DMS153 treated with DMSO at 0.1 percent for 48 hours (cell line): ENCODE measurements at regions not wholly inside any gene's neighbourhood (a gene's known extent, or its start where the extent isn't known, plus 50 kb on each side); places are given as distances from the start of the nearest gene placed in this dataset.
A peak's percentile ranks its signal among the peaks of the same experiment; 100 is the strongest.
"Not testable (repeated sequence)": the region's sequence is repeated elsewhere in the genome, so short reads cannot be mapped to it uniquely, and the experiment has no call there.

ENCODE experiments used
- DNase-seq: peaks from one replicate; lab custom pipeline; 2025; ENCODE audit not compliant: unreplicated experiment; lab: John Stamatoyannopoulos, UW

DNA sequence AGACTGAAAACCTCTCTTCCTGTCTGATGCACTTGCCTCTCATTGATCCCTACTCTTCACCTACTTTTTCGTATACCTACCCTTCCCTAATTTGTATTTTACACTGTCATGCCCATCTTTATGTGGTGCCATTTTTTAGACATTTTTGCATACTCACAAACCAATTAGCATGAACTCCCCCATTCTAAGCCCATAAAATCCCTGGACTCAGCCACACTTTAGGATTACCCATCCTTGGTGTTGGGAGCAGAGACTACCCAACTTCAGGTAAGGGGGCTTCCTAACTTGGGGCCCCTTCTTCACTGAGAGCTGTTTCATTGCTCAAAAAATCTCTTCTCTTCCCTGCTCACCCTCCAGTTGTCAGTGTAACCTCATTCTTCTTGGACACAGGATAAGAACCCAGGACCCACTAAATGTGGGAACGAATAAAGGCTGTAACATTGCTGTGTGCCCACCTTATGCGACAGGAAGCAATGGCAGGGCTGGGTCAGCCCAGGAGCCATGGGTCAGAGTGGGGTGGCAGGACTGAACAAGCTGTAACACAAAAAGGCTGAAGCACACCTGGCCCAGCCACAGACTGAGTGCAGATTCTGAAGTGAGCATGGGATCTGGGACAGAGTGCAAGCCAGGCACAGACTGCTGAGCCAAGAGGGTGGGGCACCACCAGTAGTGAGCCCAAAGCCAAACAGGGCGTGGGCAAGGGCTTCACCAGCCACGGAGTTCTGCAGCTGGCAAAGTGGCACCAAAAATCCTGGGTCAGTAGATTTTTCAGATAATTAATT, 789.1 kb upstream of the HS3ST5 start:
- no peak for DNase-seq

DNA sequence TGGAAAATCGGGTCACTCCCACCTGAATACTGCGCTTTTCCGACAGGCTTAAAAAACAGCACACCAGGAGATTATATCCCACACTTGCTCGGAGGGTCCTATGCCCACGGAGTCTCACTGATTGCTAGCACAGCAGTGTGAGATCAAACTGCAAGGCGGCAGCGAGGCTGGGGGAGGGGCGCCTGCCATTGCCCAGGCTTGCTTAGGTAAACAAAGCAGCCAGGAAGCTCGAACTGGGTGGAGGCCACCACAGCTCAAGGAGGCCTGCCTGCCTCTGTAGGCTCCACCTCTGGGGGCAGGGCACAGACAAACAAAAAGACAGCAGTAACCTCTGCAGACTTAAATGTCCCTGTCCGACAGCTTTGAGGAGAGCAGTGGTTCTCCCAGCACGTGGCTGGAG, 778.7 kb upstream of the HS3ST5 start:
- not testable (repeated sequence) for DNase-seq

DNA sequence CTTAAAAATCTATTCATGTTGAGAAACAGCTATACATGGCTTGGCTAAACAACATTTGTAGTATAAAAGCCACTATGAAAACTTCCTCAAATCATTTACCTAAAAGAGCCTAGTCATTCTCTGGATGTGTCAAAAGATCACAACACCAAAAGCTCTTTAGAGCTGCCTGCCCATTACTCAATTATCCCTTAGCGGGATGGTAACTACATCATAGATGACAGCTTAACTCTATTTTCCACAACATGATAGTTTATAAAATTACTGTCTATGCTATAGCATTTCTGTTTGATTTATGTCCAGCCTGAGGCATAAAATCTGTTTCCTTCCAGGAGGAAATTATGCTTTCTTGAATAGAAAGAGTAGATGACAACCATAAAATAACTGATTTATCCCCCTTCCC, 777.6 kb upstream of the HS3ST5 start:
- DNase-seq = no peak

DNA sequence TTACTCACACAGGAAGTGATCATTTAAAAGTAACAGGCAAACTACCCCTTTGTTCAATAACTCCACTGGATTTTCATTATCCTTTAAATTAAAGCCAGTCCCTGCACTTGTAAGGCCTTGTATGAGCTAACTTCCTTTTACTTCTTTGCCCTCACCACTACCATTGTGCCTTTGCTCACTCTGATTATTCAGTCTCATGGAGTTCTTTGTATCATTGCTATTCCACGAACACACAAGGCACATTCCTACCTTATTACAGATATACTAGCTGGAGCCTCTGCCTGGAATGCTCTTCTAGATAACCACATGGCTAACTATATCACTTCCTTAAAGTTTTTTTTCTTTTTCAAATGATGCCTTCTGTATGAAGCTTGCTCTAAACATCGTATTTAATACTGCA, 748.6 kb upstream of the HS3ST5 start:
- no peak for DNase-seq

DNA sequence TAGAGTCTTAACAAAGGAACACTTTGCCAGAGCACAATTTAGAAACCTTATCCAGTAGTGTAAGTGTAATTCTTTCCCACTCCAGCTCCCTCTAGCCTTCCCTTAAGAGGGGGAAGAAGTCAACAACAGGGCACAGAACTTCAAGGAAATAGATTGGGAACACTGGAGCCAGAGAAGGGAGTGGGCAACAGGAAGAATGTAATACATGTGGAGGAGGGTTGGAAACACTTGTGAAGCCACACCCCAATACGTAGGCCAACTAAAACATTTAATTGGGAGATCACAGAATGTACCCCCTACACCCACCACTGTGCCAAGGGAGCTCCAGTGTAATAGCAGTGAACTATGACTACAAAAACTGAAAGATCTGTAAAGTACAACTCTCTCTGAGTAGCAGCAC, 735.7 kb upstream of the HS3ST5 start:
- no peak for DNase-seq

DNA sequence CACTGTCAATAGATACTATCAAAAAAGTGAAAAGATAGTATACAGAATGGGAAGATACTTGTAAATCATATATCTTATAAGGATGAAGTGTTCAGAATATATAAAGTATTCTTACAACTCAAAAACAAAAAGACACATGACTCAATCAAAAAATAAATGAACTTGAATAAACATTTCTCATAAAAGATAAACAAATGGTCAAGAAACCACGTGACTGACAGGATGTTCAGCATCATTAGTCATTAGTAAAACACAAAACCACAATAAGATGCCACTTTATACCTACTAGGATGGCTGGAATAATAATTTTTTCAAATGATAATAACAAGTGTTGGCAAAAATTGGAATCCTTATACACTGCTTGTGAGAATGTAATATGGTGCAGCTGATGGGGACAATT, 729.1 kb upstream of the HS3ST5 start:
- DNase-seq = no peak

DNA sequence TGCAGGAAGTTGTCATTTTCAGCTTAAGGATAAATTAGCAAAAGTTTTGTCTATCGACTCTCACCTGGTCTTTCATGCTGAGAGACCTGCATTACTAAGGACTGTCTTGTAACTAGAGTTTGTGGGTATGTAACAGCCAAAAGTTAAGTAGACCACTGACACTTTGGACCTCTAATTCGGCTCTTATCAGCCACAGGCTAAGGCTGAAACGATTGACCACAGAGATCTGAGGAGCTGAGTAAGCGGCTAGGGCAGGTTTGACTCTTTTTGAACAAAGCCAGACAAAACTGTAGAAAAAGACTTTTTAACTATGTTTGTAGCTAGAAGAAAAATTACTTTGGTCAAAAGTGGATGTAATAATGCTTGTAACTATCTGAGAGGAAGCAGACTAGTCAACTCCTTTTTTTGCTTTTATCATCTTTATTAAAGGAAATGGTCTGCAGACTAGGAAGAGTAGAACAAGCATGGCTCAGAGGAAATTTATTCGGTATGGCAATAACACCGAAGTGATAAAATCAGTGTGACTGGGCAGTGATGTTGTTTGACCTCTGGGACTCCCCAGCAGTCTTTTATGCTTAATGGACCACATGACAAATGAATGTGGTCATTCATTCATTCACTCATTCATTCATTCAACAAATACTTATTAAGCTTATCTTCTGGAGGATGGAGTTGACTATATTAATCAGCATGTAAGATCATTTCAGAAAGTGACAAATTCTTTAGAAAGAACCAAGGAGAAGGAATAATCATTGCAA, 725.0 kb upstream of the HS3ST5 start:
- DNase-seq = no peak

DNA sequence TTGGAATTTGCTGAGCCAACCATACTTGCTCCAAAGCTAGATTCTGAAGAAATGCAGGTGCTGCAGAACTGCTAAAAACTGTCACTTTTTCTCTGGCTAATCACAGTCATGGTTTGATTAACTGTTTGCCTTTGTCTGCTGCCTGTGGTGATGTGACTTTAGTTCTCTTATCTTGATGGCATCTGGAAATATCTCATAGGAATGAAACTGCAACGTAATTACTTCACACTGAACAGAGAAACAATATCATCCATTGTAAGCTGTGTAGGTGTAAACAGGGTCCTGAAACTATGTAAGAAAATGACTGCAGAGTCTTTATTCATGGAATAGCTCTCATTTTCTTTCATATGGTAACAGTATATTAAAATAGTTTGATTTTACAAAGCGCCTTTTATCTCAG, 721.9 kb upstream of the HS3ST5 start:
- DNase-seq = no peak

DNA sequence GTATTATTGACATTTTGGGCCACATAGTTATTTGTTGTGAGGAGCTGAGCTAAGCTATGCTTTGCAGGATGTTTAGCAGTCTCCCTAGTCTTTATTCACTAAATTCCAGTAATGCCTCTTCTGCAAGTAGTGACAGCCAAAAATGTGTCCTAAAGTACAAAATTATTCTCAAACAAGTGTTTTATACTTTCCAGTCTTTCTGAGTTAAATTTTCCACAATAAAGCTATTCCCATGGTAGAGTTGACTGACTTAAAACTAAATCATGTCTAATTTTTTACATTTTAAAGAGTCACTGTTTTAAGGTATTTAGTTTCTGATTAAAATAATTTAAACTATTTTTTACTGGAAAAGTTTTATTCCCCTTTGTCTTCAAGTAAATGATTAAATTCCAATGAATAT, 717.8 kb upstream of the HS3ST5 start:
- no peak for DNase-seq

DNA sequence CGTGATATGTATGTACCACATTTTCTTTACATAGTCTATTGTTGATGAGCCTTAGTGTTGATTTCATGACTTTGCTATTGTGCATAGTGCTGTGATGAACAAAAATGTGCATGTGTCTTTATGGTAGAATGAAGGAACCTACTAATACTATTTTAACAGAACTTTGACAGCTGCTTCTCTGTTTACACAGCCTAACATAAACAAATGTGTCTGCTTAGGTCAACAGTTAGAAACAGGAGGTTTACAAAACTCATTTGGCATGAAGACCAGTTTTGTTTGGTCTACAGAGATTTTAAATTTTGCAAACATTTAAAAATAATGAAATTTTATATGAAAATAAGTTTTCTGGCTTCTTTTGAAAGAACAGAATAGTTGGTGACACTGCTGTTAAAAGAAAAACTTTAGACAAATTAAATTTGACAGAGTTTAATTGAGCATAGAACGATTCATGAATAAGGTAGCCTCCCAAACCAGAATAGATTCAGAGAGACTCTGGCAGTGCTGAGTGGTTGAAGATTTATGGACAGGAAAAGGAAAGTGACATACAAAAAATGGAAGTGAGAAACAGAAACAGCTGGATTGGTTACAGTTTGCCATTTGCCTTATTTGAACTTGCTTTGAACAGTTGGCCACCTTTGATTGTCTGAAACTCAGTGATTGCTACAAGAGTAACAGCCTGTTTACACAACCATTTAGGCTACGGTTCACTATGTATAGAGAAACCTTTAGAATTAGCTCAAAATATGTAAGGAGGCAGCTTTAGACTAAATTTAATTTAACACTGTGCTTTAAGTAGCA, 715.8 kb upstream of the HS3ST5 start:
- DNase-seq = peak; percentile 80

DNA sequence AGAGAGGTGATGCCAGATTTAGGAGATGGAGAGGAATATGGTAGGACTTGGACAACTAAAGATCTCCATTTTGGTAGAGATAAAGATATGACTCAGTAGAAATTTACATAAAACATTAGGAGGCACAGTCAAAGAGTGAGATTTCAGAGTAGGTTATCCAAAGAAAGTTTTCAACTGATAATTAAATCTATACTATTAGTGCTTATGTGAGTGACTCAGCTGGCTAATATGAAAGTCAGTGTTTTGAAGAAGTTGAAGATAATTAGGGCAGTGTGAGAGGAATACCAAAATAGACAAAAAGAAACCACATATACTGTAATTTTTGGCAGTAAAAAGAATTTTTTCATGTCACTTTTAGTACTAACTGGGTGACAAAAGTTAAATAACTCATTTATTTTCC, 712.8 kb upstream of the HS3ST5 start:
- DNase-seq = no peak

DNA sequence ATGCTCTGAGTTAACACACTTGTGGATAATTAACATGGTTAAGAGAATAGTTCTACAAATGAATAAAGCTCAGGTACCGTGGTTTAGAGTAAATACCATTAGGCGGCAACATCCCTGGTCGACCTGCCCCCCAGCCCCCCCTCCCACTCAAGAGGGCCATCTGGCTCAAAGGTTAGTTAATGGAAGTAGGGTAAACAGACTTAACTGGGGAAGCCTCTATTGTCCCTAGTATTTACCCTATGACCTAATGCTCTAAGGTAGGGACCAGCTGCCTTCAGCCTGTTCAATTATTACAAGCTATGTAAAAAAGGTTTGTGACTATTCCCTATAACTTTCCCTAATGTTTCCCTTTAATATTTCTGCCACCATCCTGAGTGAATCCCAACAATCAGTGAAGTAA, 711.4 kb upstream of the HS3ST5 start:
- DNase-seq = peak; percentile 85

DNA sequence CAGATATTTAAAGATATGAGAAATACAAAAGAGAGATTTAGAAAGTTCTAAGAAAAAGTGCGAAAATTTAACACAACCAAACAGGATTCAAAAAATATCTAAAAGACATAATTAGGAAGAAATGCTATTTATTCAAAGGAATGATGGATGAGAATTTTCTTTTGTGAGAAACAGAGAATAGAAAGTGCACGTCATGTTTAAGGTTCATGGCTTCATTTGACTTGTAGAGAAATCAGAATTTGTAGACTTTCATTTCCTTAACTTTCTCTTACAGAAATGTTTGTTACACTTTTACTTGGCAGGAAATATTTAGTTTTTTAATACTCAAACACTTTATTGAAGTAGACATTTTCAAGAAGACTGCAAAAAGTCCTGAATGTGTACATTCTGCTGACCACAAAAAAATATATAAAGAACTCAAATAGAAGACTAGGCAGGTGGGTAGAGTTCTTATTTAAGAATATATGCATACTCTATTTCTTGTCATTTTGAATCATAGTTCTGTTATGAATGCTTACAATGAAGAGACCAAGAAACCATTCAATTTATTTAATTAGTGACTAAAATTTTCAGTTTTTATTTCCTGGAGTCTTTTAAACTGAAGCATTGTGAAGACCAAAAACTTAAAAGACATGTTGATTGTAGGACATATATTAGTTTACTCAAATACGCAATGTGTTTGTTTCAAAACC, 710.5 kb upstream of the HS3ST5 start:
- no peak for DNase-seq

DNA sequence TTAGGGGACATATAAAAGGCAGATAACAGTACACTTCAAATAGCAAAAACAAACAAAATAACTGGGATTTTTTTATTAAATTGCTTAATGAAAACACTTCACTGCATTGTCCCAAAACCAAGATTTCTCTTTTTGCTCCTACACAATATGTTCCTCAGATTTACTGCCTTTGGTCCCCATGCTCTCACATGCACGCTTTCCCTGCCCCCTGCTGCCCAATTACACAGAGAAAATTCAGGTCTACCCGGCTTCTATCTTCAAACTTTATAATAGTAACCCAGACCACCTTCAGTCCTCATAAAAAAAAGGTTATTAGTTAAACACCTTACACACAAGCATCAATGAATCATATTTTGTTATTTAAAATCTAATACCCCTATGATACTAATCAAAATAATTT, 673.8 kb upstream of the HS3ST5 start:
- DNase-seq = no peak

DNA sequence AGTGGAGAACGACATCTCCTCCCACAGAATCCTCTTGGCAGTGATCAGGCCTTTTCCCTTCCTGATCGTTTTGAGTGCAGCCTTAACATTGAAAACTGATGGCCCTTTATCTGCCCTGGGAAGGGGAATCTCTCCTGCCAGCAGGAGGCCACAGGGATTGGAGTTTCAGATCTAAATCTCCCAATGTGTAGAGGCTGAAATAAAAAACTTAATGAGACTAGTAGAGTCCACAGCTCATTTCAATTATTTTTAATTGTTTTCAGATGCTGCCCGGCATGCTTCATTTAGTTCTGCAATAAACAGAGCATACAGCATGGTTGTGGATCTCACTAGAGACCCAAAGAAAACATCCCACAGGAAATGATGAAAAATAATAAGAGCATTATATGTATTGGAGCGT, 662.2 kb upstream of the HS3ST5 start:
- no peak for DNase-seq

DNA sequence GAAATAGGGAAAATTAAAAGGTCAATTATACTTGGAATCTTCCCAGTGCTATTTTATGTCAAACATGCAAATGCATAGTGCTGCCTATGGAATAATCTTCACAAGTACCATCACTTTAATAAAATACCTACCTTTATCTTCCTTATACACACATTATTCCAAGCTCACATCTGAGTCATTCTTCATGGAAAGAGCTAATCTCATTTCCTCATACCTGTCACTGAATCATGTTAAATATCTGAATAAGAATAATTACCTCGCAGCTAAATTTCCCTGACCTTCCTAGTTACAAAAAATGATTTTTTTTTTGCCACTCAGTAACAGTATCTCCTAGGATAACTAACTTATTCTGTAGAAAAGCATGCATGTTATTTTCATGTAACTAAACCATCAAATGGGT, 661.4 kb upstream of the HS3ST5 start:
- DNase-seq = no peak

DNA sequence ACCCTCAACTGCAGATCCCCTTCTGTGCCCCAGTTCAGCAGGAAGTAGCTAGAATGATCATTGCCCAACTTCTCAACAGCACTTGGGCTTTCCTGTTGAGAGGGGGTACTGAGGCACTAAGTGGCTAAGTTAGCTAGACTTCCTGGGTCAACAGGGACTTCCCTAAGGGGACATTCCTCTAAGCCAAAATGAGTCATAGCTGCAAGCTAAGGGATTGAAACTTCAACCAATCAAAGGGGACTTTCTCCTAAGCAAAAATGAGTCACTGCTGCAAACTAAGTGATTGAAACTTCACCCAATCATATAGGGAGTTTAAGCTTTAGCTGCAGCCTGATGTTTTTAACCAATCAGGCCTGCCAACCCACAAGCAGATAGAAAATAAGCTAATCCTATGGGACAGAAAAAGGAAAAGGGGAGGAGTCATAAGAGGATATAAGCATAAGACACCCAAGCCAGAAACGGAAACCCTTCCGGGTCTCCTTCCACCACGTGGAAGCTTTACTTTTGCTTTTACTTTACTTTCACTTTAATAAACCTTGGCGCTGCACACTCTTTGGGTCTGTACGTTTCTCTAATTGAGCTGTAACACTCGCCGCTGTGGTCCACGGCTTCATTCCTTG, 659.0 kb upstream of the HS3ST5 start:
- no peak for DNase-seq

DNA sequence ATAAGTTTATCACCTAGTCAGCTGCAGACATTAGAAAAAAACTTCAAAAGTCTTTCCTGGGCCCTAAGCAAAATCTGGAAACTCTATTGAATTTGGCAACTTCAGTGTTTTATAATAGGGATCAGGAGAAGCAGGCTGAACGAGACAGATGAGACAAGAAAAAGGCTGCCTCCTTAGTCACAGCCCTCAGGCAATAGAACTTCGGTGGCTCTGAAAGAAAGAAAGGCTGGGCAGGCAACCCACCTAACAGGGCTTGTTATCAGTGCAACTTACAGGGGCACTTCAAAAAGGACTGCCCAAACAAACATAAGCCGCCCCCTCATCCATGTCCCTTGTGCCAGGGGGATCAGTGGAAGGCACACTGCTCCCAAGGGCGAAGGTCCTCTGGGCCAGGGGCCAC, 657.9 kb upstream of the HS3ST5 start:
- DNase-seq = no peak

DNA sequence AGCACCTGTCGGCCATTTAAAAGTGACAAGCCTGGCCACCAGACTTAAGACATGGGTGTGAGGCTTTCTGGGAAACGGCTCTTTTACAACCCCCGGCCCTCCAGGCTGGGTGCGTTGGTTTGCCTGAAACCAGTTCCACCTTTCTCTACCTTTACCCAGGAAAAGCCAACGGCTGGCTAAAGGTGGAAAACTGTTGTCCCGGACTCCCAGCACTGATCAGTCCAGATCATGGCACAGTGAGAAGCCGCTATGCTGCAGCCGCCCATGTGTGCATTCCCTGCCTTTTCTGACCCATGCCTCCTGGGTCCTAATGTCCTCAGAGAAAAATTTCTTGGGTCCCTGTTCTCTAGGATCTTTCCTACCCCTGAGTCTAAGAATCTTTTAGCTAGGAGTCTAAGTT, 655.7 kb upstream of the HS3ST5 start:
- no peak for DNase-seq

DNA sequence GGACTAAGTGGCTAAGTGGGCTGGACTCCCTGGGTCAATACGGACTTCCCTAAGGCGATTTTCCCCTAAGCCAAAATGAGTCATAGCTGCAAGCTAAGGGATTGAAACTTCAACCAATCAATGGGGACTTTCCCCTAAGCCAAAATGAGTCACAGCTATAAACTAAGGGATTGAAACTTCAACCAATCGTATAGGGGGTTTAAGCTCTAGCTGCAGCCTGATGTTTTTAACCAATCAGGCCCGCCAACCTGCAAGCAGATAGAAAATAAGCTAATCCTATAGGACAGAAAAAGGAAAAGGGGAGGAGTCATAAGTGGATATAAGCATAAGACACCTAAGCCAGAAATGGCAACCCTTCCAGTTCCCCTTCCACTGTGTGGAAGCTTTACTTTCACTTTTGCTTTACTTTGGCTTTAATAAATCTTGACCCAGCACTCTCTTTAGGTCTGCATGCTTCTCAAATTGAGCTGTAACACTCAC, 655.0 kb upstream of the HS3ST5 start:
- DNase-seq = no peak

DNA sequence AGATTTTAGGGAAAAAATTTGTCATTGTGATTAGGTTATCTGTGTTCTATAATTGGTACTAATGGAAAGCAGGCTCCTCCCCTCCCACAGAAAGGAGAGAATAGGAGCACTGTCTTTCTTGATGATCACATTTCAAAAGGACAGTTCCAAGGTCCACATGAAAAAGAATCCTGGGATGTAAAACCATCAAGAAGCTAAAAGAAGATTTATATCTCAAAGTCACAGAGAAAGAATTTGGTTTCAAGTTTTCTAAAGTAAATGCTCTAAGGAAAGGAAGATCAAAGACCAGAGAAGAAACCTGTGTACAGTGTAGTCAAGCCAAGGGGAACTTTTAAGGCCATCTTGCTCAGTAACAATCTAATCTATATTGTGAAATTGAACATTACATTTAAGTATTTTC, 652.7 kb upstream of the HS3ST5 start:
- DNase-seq = no peak
